Activated T-cell treated with anti-CD3 and anti-CD28 coated beads for 48 hours (primary cell): ENCODE measurements at regions not wholly inside any gene's neighbourhood (a gene's known extent, or its start where the extent isn't known, plus 50 kb on each side); places are given as distances from the start of the nearest gene placed in this dataset.

ENCODE experiments used
- DNase-seq: peaks from one replicate; pipeline ENCODE4 v3.0.0-alpha.2; 2020; ENCODE audit warnings: low read depth

- no peak for DNase-seq
These were observed 528.1 kb upstream of the CDH8 start for GRCh38 chr16:62564291-62564690.

GRCh38 chr16:62562121-62562520, 525.9 kb upstream of the CDH8 start:
- DNase-seq, result no peak

GRCh38 chr16:62549875-62550274, 513.6 kb upstream of the CDH8 start:
- no peak for DNase-seq

GRCh38 chr16:62548095-62548494, 511.9 kb upstream of the CDH8 start:
- no peak for DNase-seq

DNA sequence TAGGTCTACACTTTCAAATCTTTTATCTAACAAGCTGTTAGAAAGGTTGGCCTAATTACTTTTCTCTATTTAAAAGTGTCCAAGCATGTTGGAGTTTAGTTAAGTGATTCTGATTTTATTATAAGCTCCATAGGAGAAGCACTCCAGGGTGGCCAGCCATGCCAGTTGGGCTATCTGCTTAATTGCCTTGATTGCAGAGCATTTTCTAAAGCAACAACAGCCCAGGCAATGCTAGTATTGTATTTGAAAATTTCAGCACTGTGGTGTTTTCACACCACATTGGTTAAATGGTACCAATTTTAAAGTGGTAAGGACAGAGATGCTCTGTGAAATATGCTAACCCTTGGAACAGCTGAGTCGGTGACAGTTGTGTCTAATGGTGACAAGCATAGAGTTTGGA, 510.5 kb upstream of the CDH8 start:
- no peak for DNase-seq

DNA sequence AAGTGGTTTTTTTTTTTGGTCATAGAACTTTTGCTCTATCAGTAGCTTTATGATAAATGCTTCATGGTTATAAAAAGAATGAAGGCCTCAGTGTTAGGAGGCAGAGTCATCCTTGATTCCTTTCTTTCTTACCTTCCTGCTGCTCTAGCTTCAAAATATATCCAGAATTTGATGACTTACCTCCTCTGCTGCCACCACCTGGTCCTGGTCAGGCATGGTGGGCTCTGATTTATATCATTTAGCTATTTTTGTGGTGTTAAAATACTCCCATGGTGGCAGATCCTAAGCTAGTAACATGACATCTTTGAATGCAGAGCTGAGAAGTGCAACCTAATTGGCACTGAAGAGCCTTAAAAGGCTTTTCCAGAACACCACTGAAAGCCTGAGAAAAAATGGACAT, 508.8 kb upstream of the CDH8 start:
- DNase-seq, result no peak

- no peak for DNase-seq
These were observed 507.3 kb upstream of the CDH8 start for GRCh38 chr16:62543516-62543915.

DNA sequence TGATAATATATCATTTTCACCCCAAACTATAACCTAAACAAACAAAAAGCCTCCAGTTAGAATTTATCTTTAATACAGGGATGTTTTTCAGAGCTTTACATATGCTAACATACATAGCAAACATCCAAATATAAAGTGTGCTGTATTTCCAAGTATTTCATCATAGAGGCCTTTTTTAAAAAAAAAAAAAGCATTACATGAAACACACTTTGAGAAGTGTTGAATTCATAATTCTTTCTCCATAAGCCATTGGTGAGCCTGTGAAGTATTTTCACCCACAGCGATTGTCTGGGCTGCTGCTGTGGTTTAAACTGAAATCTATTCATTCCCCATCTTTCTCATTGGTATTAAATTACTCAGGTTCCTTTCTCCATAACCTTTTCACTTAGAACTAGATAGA, 503.4 kb upstream of the CDH8 start:
- no peak for DNase-seq

GRCh38 chr16:62530426-62530825, 494.2 kb upstream of the CDH8 start:
- no peak for DNase-seq

- no peak for DNase-seq
These were observed 479.8 kb upstream of the CDH8 start for GRCh38 chr16:62516001-62516400.

DNA sequence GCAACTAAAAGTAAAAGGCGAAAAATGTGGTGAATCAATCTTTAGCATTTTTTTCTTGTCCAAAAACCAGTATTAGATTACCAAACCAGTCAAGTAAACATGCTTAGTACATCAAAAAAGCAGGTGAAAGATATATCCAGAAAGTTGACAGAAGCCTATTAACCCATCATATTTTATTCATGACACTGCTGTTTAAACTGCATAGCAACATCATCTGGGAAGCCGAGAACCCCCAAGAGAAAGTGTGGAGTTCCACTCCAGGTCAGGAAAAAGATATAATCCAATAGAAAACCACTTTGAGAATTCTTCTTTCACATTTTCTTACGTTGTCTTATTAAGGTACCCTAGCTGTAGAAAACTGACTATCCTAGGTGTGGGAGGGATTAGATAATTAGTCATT, 466.8 kb upstream of the CDH8 start:
- DNase-seq, result no peak

DNA sequence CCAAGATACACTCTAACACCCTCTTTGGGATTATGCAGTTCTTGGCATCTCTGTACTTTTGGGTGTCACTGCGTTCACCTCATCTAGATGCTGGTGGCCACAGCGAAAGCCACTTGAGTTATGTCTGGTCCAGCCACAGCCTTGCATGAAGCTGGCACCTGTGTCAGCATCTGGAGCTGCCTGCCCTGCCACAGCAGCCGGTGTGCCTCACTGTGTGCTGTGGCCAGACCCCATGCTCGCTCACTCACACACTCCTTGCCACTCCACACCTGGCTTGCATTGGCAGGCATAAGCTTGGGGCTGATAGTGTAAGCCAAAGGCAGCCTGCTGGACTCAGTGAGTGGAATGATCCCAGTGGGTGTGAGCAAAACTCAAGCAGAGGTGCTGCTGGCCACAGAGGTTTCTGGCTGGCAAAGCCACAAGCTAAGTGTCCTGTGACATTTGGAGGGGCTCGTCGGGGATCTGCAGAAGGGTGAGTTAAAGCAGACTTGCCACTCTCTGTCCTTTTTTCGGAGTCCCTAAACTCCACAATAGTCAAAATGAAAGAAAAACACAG, 442.7 kb upstream of the CDH8 start:
- DNase-seq, result no peak

GRCh38 chr16:62477796-62478195, 441.6 kb upstream of the CDH8 start:
- DNase-seq, result no peak

DNA sequence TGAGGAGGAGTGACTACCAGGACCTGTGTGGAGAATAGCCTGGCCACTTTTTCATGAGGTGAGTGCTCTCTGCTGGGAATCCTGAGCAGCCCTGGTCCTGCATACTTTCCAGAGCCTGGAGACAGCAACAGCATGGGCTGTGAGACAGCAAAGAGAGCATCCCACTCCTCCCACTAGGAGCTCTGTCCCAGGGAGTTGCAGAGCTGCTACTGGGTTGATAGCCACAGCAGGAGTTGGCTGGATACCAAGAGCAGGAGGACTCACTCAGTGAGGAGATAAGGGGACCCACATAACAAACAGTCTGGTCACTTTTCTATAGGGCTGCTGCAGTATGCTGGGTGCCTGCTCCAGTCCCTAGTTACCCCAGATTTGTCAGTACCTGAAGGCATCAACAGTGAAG, 439.3 kb upstream of the CDH8 start:
- DNase-seq, result no peak

GRCh38 chr16:62462971-62463370, 426.7 kb upstream of the CDH8 start:
- no peak for DNase-seq

- DNase-seq, result no peak
These were observed 414.1 kb upstream of the CDH8 start for GRCh38 chr16:62450291-62450690.

- DNase-seq, result no peak
These were observed 409.7 kb upstream of the CDH8 start for GRCh38 chr16:62445909-62446308.

- DNase-seq, result no peak
These were observed 388.0 kb upstream of the CDH8 start for GRCh38 chr16:62424206-62424605.

GRCh38 chr16:62408760-62409159, 372.5 kb upstream of the CDH8 start:
- no peak for DNase-seq

DNA sequence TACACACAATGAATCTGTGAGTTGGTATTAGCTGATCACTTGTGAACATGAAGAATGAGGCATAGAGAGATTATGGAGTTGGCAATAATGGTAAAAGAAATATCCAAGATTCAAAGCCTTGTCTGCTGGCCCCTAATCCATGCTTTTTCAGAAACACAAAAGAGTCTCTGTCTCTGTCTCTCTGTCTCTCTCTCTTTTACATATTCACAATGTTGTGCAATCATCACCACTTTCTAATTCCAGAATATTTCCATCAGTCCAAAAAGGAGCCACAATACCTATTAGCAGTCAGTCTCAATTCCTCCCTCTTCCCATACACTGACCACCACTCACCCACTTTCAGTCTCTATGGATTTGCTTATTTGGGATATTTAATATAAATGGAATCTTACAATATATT, 370.1 kb upstream of the CDH8 start:
- DNase-seq, result no peak

DNA sequence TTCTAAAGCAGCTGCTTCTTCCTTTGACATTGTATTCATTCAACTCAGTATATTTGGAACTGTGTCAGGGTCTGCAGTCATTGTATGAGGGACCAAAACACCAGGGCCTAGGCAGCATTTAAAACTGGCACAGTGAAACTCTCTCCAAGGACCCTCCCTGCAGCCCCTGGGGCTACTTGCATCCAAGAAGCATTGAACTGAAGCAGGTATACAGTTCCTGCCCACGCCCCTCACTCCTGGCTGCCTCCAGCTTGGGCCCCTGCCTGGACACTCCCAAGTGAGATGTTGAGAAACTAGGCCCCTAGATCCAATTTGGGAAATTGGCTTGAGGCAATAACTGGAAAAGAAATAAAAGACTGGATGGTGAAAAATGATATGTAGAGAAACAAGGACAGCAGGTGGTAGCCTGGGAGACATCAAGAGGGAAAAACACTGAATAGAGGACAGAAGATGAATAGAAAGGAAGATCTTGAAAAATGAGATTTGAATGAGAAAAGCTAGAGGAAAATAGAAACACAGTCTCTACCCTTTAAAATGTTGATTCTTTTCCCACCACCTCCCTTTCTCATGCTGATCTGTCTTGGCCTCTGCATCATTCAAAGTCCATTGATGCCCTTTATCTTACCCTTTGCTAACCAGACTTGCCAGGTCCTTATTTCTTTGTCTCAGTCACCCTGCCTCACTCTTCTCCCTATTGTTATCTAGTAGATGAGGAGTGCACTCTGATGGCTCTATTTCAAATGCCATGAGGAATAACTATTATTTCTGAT, 368.8 kb upstream of the CDH8 start:
- no peak for DNase-seq

- DNase-seq, result no peak
These were observed 356.5 kb upstream of the CDH8 start for GRCh38 chr16:62392698-62393097.

GRCh38 chr16:62391940-62392339, 355.7 kb upstream of the CDH8 start:
- DNase-seq, result no peak

DNA sequence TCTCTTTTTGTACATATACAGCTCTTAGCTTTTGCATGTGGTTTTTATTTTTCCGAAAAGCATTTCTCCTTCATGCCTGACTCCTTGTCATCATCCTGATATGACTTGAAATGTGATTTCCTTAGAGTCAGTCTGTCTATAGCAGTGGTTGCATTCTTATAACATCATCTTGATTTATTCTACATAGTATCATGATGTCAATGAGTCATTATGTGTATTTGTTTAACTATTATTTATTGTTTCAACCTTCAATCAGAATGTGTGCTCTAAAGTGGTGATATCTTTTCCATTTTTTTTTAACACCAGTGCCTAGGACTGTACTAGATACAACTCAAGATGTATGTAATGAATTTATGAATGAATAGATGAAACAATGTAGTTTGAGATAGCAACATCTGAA, 354.9 kb upstream of the CDH8 start:
- DNase-seq, result no peak
